ENCODE measurements at regions not wholly inside any gene's neighbourhood (a gene's known extent, or its start where the extent isn't known, plus 50 kb on each side); places are given as distances from the start of the nearest gene placed in this dataset.

GRCh38 chr20:16801919-16802651 lies 53.9 kb downstream of the OTOR start:
- peak; percentile 28 for DNase-seq (ENCODE audit: low read depth)

- DNase-seq (ENCODE audit: low read depth), result no peak
Measured at GRCh38 chr20:16802652-16802935, 54.4 kb downstream of the OTOR start.

- DNase-seq (ENCODE audit: low read depth), result peak; percentile 28
Measured at GRCh38 chr20:16803965-16804792, 56.0 kb downstream of the OTOR start.

DNA sequence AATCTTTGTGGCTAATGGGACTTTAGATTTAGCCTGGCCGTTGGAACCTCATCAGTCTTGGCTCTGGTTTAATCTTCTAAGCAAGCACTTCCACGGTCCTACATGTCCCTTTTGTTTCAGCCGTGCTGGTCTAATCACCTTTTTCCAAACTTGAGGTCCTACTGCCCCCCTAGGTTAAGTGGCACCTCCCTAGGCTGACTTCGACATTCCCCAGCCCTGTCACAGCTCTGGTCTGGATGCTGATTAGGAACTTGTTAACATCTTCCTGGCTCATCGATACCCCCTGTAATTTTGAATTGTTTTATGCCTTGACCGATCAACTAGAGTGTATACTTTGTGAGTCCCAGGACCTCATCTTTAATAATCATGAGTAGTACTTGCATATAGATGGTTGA lies 56.6 kb downstream of the OTOR start:
- DNase-seq (ENCODE audit: low read depth), result no peak

DNA sequence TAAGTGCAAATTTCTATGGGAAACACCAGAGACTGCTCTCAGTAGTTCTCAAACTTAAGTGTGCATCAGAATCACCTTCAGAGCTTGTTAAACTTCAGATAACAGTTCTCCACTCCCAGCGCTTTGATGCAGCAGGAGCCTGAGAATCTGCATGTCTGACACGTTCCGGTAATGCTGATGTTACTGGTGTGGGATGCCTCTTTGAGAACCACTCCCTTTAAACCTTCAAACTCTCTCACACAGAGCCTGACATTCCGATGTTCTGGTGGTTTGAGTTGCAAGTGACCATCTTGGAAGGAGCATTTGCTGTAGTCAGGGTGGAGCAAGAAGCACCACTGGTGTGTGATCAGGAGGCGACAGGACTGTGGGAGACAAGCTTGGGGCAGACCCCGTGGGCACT lies 57.9 kb downstream of the OTOR start:
- DNase-seq (ENCODE audit: low read depth), result no peak

- no peak for DNase-seq (ENCODE audit: low read depth)
Measured at GRCh38 chr20:16806886-16807285, 58.7 kb downstream of the OTOR start.

DNA sequence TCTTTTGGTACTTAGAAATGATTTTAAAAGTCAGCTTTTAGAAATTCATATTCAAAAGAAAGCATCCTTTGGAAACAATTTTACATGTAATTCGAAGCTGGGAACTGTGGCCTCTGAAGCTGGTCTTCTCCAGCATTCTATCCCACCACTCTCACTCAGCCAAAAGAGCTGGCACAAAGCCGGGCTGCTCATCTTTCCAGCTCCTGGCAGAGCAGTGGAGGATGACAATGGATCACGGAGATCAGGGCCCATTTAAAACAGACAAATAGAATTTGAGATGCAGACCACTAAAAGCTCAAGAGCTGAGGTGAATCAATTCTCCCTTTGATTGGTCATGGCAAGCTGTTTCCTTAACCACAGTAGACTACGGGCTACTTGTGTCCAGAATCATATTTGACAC lies 60.6 kb downstream of the OTOR start:
- DNase-seq (ENCODE audit: low read depth), result no peak

DNA sequence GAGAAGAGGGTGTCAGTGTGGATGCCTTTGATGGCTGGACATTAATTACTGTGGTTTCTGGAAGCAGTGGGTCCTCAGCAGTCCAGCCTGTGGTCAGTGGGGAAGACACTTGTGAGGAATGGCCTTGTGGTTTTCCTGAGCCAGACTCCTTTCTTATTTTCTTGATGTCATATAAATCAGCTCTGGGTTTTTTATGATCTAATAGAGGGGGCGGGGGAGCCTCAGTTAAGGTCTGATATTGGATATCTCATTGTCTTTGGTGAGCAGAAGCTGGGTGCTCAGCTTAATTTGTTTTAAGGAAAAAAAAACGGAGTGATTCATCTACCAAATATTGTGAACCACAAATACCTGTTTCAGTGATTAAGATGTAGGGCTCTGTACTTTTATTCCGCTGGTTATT lies 62.1 kb downstream of the OTOR start:
- no peak for DNase-seq (ENCODE audit: low read depth)

DNA sequence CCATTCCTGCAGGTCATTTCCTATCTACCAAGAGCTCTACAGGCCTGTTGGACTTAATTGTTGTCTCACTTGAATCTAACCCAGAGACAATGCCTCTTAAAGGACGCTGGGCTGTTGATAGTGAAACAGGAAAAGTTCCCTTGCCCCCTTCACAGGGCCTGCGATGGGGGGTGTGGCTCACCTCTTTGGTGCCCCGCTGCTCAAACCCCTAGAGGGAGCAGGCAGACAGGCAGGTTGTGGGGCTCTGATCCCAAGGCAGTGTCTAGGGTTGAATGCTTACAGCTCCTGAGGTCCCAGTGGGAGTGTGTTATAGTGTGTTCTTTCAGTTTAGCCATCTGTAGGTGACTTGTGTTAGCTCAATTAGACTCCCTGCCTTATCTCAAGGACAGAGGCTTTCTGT lies 68.0 kb downstream of the OTOR start:
- DNase-seq (ENCODE audit: low read depth), result no peak

- DNase-seq (ENCODE audit: low read depth), result no peak
Measured at GRCh38 chr20:16819483-16819882, 71.3 kb downstream of the OTOR start.

DNA sequence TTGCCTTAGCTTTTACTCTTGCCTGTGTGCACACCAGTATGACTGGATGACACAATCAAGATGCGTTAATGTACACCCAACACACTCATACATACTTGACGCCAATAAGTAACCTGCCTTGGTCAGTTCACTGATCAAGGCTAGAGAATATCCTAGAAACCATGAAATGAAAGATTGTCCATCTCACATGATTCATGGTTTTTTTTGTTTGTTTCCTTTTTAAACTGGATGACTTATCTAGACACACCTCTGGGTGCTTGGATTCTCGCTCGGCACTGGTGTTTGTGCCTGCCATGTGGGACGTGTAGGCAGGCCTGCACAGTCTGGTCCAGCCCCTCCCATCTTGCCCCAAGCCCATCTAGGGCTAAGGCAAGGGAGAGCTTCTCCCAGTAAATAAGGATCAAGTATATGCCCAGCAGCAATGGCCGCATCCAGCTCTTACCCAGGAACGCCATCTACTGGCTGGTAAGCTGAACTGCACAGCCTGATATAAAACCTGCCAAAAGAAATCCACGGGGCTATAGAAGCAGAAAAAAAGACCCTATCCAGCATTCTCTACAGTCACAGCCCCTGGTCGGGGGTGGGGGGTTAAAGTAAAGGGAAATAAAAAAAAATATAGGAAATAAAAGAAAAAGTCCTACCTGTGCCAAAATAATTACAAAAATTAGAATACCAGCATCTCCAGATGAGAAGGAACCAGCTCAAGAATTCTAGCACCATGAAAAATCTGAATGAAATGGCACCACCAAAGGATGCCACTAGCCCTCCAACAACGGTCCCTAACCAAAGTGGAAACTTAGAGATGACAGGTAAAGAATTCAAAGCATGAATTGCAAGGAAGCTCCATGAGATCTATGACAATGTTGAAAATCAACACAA lies 73.3 kb downstream of the OTOR start:
- DNase-seq (ENCODE audit: low read depth), result no peak

DNA sequence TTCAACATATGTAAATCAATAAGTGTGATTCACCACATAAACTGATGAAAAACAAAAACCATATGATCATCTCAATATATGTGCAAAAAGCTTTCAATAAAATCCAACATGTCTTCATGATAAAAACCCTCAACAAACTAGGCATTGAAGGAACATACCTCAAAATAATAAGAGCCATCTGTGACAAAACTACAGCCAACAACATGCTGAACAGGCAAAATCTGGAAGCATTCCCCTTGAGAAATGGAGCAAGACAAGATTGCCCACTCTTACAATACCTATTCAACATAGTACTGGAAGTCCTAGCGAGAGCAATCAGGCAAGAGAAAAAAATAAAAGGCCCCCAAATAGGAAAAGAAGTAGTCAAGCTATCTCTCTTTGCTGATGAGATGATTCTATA lies 76.5 kb downstream of the OTOR start:
- no peak for DNase-seq (ENCODE audit: low read depth)

GRCh38 chr20:16828666-16829305 lies 80.6 kb downstream of the OTOR start:
- DNase-seq (ENCODE audit: low read depth), result no peak

- DNase-seq (ENCODE audit: low read depth), result peak; percentile 33
Measured at GRCh38 chr20:16835690-16836089, 87.5 kb downstream of the OTOR start.

GRCh38 chr20:16842486-16843120 lies 94.4 kb downstream of the OTOR start:
- no peak for DNase-seq (ENCODE audit: low read depth)

- DNase-seq (ENCODE audit: low read depth), result no peak
Measured at GRCh38 chr20:16844406-16844805, 96.2 kb downstream of the OTOR start.

DNA sequence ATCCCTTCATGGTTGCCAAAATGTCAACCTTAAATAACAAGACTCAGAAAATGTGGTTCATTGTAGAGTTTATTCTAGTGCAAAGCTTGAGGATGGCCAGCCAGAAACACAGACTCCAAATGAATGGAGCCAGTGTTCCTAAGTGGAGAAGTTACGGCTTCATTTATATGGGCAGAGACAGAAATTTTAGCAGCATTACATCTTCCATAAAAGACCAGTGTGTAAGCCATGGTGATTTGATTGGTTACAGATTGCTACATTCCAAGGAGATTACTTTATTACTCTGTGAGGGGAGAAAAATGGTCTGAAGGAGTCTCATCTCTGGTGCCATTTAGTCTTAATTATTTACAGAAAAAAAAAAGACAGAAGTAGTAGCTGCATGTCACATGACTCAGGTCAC lies 97.8 kb downstream of the OTOR start:
- DNase-seq (ENCODE audit: low read depth), result peak; percentile 20

DNA sequence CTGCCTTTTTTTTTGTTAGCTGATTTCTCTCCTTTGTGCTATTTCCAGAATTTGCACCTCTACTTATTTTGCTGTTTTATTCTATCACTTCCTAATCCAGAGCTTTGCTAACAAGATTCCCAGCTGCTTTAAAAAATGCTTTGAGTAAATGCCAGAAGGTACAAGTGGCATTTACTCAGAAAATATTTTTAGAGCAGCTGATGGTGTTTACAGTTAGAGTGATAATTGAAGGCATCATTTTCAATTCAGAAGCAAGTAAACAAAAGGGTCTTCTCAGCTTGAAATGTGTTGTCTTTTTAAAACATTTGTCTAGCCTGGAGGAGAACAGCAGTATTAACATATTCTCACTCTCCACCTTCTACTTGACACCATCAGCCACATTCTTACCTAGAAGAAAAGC lies 99.9 kb downstream of the OTOR start:
- DNase-seq (ENCODE audit: low read depth), result no peak

DNA sequence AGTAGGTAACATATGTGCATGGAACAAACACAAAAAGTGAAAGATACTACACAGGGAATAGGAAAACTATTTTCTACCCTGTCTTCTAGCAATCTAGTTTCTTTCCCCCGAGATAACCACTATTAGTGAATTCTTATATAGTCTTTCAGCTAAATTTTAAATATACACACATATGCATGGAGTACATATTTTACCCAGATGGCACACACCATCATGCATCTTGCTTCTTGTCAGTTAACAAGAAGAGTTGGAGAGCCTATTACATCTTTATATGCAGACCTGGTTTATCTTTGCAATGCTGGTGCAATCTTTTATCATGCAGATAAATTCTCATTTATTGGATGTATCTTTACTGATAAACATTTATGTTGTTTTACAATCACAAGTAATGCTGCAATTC lies 100.4 kb downstream of the OTOR start:
- no peak for DNase-seq (ENCODE audit: low read depth)

- no peak for DNase-seq (ENCODE audit: low read depth)
Measured at GRCh38 chr20:16860914-16861313, 112.8 kb downstream of the OTOR start.

DNA sequence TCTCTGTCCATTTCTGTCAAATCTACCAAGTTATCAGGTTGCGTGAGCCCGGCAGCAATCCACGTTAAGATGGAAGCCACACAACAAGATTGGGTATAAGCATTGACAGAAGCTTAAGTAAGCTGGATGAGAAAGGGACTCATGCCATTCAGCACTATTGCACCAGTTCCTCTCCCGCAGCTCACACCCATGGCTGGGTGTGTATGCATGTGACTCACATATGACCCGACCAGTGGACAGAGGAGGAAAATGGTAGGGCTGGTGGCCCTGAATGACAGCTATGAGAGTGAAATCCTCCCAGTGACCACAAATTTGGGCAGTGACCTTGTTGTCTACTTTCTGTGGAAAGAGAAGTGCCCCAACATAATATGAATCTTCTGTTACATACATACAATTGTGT lies 113.5 kb downstream of the OTOR start:
- DNase-seq (ENCODE audit: low read depth), result no peak

GRCh38 chr20:16863303-16863702 lies 115.1 kb downstream of the OTOR start:
- no peak for DNase-seq (ENCODE audit: low read depth)

Measured in stromal cell of bone marrow (primary cell).